ENCODE measurements at regions not wholly inside any gene's neighbourhood (a gene's known extent, or its start where the extent isn't known, plus 50 kb on each side); places are given as distances from the start of the nearest gene placed in this dataset.

DNA sequence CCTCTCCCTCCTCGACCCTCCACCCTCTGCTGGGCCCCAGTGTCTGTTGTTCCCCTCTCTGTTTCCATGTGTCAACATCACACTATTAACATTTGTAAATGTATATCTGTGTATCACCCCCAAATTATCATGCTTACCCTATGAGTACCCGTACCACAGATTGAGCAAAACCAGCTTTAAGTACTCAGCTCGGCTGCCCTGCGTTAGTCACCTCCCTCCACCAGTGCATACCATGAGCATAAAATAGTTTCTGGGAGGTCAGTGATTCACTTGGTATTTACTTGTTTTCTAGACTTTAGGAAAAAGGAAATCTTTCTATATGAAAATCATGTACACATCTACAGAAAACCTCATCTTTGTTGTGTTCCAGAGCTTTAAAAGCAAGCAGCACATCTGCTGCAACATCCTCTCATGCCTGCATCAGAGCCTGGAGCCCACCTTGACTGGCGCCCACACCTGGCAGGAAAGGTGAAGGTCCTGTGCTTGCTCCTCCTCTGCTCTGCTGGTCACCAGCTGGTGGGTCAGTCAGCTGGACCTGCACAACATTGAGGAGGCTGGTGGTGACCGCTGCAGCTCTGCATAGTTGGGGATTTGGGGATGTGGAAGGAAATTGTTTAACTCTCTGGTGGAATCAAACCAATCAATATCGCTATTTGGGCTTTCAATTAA, 214.4 kb upstream of the KLF3 start:
- no peak for TF ChIP-seq CTCF (IDR thresholded peaks at IDR 0.05; ENCODE audit: low read depth, low read length)
- H3K4me3 ChIP-seq (replicated peaks in 1 of 2; ENCODE audit: low read depth in 2 of 2, low read length in 2 of 2): no peak overlapping the region
- no peak for DNase-seq (ENCODE audit: low read depth in 2 of 2)

DNA sequence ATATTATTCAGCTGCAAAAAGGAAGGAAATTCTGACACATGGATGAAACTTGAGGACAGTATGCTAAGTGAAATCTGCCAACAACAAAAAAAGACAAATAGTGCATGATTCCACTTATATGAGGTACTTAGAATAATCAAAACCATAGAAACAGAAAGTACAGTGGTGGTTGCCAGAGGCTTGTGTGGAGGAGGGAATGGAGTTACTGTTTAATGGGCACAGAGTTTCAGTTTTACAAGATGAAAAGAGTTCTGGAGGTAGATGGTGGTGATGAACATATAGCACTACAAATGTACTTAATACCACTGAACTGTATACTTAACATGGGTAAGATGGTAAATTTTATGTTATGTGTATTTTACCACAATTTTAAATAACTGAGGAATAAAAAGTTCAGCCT, 212.0 kb upstream of the KLF3 start:
- no peak for DNase-seq (ENCODE audit: low read depth in 2 of 2)
- no peak overlapping the region for H3K4me3 ChIP-seq (replicated peaks in 1 of 2; ENCODE audit: low read depth in 2 of 2, low read length in 2 of 2)
- TF ChIP-seq CTCF (IDR thresholded peaks at IDR 0.05; ENCODE audit: low read depth, low read length): no peak

GRCh38 chr4:38452542-38452941, 211.5 kb upstream of the KLF3 start:
- DNase-seq (ENCODE audit: low read depth in 2 of 2): no peak
- H3K4me3 ChIP-seq (replicated peaks in 1 of 2; ENCODE audit: low read depth in 2 of 2, low read length in 2 of 2): no peak overlapping the region
- TF ChIP-seq CTCF (IDR thresholded peaks at IDR 0.05; ENCODE audit: low read depth, low read length): no peak

DNA sequence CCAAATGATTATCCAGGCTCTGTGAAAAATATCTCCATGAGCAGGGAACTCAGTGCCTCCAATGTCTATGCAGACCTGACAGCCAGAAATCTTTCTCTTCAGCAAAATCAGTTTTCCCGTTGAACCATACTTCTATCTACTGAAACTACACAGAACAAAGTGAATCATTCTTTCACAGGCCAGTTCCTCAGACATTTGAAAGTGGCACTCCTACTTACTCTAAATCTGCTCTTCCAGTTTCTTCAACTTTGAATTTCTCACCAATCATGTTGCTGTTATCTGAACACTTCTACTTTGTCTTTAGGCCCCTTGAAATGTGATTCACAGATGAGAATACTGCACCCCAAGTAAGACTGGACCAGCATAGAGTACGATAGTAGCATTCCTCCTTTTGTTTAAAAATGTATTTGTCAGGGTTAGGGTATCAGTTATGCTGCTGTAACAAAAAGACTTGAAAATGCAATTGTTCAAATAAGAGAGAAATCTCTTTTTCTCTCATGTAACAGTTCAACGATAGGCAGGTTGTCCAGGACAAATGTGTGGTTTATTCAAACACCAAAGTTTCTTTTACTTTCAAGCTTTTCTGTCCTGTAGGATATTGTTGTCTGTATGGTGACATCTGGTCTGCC, 210.6 kb upstream of the KLF3 start:
- no peak overlapping the region for H3K4me3 ChIP-seq (replicated peaks in 1 of 2; ENCODE audit: low read depth in 2 of 2, low read length in 2 of 2)
- TF ChIP-seq CTCF (IDR thresholded peaks at IDR 0.05; ENCODE audit: low read depth, low read length): no peak
- no peak for DNase-seq (ENCODE audit: low read depth in 2 of 2)

- DNase-seq (ENCODE audit: low read depth in 2 of 2): no peak
- no peak overlapping the region for H3K4me3 ChIP-seq (replicated peaks in 1 of 2; ENCODE audit: low read depth in 2 of 2, low read length in 2 of 2)
- TF ChIP-seq CTCF (IDR thresholded peaks at IDR 0.05; ENCODE audit: low read depth, low read length): no peak
Observed at GRCh38 chr4:38454284-38454683, 209.7 kb upstream of the KLF3 start.

- DNase-seq (ENCODE audit: low read depth in 2 of 2): no peak
- no peak overlapping the region for H3K4me3 ChIP-seq (replicated peaks in 1 of 2; ENCODE audit: low read depth in 2 of 2, low read length in 2 of 2)
- no peak for TF ChIP-seq CTCF (IDR thresholded peaks at IDR 0.05; ENCODE audit: low read depth, low read length)
Observed at GRCh38 chr4:38455092-38455862, 208.7 kb upstream of the KLF3 start.

Measured in cardiac fibroblast (primary cell).